ENCODE measurements at regions not wholly inside any gene's neighbourhood (a gene's known extent, or its start where the extent isn't known, plus 50 kb on each side); places are given as distances from the start of the nearest gene placed in this dataset.
"Not testable (repeated sequence)": the region's sequence is repeated elsewhere in the genome, so short reads cannot be mapped to it uniquely, and the experiment has no call there.

- TF ChIP-seq, protein P1, sequence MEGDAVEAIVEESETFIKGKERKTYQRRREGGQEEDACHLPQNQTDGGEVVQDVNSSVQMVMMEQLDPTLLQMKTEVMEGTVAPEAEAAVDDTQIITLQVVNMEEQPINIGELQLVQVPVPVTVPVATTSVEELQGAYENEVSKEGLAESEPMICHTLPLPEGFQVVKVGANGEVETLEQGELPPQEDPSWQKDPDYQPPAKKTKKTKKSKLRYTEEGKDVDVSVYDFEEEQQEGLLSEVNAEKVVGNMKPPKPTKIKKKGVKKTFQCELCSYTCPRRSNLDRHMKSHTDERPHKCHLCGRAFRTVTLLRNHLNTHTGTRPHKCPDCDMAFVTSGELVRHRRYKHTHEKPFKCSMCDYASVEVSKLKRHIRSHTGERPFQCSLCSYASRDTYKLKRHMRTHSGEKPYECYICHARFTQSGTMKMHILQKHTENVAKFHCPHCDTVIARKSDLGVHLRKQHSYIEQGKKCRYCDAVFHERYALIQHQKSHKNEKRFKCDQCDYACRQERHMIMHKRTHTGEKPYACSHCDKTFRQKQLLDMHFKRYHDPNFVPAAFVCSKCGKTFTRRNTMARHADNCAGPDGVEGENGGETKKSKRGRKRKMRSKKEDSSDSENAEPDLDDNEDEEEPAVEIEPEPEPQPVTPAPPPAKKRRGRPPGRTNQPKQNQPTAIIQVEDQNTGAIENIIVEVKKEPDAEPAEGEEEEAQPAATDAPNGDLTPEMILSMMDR (IDR thresholded peaks at IDR 0.05; ENCODE audit: insufficient read depth, low read depth, low read length): no peak
- DNase-seq (ENCODE audit: low read depth): no peak
- no peak overlapping the region for H3K4me3 ChIP-seq (ENCODE audit: low read depth, low read length)
These were observed 834.4 kb upstream of the DDX18 start for GRCh38 chr2:116979916-116980764.

GRCh38 chr2:116987447-116987846, 827.0 kb upstream of the DDX18 start:
- DNase-seq (ENCODE audit: low read depth): no peak
- no peak overlapping the region for H3K4me3 ChIP-seq (ENCODE audit: low read depth, low read length)
- TF ChIP-seq, protein P1 (IDR thresholded peaks at IDR 0.05; ENCODE audit: insufficient read depth, low read depth, low read length): no peak

DNA sequence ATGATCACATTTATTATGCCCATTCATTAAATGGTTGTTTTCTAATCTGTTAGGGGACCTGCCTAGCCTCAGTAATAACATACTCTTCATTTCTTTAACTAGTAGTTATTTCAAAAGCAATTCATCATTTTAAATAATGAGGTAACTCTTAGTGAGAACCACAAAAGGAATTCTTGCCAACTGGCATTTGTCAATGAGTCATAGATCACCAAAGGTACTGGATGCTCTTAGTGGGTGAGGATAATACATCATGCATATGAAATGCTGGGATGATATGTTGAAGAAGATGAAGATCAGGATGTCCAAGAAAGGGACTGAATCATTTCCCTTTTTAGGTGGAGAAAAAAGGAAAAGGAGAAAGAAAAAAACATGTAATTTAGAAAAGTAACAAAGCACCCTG, 826.2 kb upstream of the DDX18 start:
- no peak overlapping the region for H3K4me3 ChIP-seq (ENCODE audit: low read depth, low read length)
- DNase-seq (ENCODE audit: low read depth): no peak
- TF ChIP-seq, protein P1 (IDR thresholded peaks at IDR 0.05; ENCODE audit: insufficient read depth, low read depth, low read length): no peak

DNA sequence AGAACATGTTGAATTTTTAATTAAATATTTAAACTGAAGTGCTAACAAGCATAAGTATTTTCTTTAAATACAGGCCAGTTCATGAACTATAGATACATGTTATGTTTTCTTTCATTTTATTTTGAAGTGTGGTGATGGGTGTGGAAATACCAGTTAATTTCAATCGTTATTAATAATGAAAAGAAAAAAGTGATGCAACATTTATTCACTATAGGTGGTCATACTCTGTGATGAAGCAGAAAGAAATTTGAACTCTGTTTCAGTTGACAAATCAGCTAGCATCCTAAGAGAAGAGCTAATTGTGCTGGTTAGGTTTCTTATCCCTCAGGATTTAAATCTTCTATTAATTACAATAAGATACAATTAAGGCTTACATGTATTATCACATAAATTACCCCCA, 795.1 kb upstream of the DDX18 start:
- no peak for DNase-seq (ENCODE audit: low read depth)
- TF ChIP-seq, protein P1 (IDR thresholded peaks at IDR 0.05; ENCODE audit: insufficient read depth, low read depth, low read length): no peak
- H3K4me3 ChIP-seq (ENCODE audit: low read depth, low read length): no peak overlapping the region

DNA sequence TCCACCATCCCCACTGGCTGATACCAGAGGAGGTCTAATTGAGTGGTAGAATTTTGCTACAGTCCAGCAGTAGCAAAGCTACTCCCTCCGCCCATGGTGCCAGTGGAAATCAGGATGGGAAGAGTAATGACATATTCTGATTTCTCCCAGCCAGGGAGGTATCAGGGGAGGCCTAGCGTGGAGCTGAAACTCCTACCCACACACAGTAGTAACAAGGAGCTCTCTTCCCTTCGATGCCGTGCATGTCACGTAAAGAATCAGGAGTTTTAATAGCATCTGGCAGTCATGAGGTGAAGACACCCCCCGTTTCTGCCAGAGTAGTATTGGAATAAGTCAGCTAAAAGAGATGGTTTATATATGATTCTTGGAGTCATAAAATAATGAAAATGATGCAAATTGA, 786.8 kb upstream of the DDX18 start:
- DNase-seq (ENCODE audit: low read depth): no peak
- H3K4me3 ChIP-seq (ENCODE audit: low read depth, low read length): no peak overlapping the region
- TF ChIP-seq, protein P1 (IDR thresholded peaks at IDR 0.05; ENCODE audit: insufficient read depth, low read depth, low read length): no peak

DNA sequence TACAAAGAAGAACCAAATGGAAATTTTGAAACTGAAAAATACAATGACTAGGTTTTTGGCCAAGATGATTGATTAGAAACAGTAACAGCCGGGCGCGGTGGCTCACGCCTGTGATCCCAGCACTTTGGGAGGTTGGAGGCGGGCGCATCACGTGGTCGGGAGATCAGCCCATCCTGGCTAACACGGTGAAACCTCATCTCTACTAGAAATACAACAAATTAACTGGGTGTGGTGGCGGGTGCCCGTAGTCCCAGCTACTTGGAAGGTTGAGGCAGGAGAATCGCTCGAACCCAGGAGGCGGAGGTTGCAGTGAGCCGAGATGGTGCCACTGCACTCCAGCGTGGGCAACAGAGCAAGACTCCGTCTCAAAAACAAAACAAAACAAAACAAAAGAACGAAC, 785.8 kb upstream of the DDX18 start:
- not testable (repeated sequence) for H3K4me3 ChIP-seq (ENCODE audit: low read depth, low read length); DNase-seq (ENCODE audit: low read depth)

DNA sequence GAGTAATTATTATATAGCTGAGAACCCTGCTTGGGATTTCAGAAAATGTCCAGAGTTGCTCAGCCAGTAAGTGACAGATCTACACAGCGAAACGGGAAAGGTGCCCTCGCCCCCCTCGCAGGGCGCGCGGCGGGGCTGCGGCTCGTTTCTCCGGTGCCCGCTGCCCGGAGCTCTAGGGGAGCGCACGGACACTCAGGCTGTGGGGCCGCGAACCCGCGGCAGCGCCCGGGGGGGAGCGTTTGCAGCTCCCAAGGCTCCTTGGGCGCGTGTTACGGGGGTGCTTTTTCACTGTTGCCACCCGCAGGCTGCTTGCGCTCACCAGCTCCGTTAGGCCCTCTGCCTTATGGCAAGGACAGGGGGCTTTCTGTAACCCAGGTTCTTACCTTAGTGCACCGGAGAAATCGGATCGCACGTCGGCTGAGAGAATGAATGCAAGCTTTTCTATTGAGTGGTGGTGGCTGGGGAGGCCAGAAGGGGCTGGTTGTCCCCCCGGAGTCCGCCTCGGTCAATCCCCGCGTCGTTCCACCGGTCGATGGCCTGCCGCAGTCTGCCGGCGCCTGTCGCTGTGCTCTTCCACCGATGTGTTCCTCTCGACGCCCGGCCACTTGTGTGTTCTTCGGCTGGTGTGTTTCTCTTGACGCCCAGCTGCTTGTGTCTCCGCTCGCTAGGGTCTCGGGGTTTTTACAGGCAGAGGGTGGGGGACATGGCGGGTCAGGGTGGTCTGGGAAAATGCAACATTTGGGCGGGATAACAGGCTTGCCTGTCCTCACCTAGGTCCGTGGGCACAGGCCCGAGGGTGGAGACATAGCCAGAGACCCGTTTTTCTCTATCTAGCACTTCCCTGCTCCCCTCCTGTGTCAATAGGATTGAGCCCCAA, 758.8 kb upstream of the DDX18 start:
- TF ChIP-seq, protein P1 (IDR thresholded peaks at IDR 0.05; ENCODE audit: insufficient read depth, low read depth, low read length): no peak
- H3K4me3 ChIP-seq (ENCODE audit: low read depth, low read length): no peak overlapping the region
- no peak for DNase-seq (ENCODE audit: low read depth)
